Skeletal muscle tissue (tissue), 3 donors: ENCODE measurements at regions not wholly inside any gene's neighbourhood (a gene's known extent, or its start where the extent isn't known, plus 50 kb on each side); places are given as distances from the start of the nearest gene placed in this dataset.
"Not testable (repeated sequence)": the region's sequence is repeated elsewhere in the genome, so short reads cannot be mapped to it uniquely, and the experiment has no call there.

Source experiments
- H3K27ac ChIP-seq: one replicate; pipeline ENCODE4 v1.7.0; 2013; ENCODE audit warnings: mild to moderate bottlenecking, low read depth, low read length, inconsistent platforms
- H3K27me3 ChIP-seq, 3 donors: one replicate each; pipeline ENCODE4 v1.7.0; 2013; ENCODE audit warnings: low read length in 3 of 3; ENCODE audit not compliant: control insufficient read depth in 3 of 3, insufficient read depth in 3 of 3
- H3K36me3 ChIP-seq, 3 donors: one replicate each; pipeline ENCODE4 v1.7.0; 2013; ENCODE audit warnings: low read length in 3 of 3; ENCODE audit not compliant: control insufficient read depth in 3 of 3, insufficient read depth in 3 of 3
- H3K4me1 ChIP-seq, 3 donors: one replicate each; pipeline ENCODE4 v1.7.0; 2013; ENCODE audit warnings: low read length in 3 of 3, mild to moderate bottlenecking in 3 of 3; ENCODE audit not compliant: control insufficient read depth in 3 of 3, insufficient read depth in 3 of 3
- H3K4me3 ChIP-seq, 3 donors: one replicate each; pipeline ENCODE4 v1.7.0; 2013; ENCODE audit warnings: low read length in 3 of 3
- H3K9ac ChIP-seq, 3 donors: one replicate each; pipeline ENCODE4 v1.7.0; 2013; ENCODE audit warnings: low read length in 3 of 3, mild to moderate bottlenecking in 3 of 3, moderate library complexity in 2 of 3, low read depth in 1 of 3
- H3K9me3 ChIP-seq, 3 donors: one replicate each; pipeline ENCODE4 v1.7.0; 2013; ENCODE audit warnings: low read length in 3 of 3; ENCODE audit not compliant: control insufficient read depth in 3 of 3
- donor health status: Osteomylitis.

DNA sequence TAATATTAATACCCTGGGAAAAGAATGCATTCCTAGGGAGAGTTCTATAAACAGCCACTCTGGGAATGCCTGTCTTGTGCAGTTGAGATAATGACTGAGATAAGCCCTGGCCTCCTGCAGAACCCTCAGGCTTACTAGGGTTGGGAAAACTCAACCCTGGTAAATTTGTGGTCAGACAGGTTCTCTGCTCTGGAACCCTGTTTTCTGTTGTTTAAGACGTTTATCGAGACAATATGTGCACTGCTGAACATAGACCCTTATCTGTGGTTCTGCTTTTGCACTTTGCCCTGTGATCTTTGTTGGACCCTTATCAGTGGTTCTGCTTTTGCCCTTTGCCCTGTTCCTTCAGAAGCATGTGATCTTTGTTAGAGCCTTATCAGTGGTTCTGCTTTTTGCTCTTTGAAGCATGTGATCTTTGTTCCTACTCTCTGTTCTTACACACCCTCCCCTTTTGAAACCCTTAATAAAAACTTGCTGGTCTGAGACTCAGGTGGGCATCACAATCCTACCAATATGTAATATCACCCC is 2754.0 kb downstream of the PCDH9 start:
- H3K4me1 ChIP-seq, H3K27ac ChIP-seq, H3K9me3 ChIP-seq, H3K4me3 ChIP-seq, H3K9ac ChIP-seq, H3K27me3 ChIP-seq, H3K36me3 ChIP-seq: not testable (repeated sequence)

GRCh38 chr13:64471916-64472315 is 2758.2 kb downstream of the PCDH9 start:
- H3K9ac ChIP-seq, result no peak overlapping the region
- H3K9me3 ChIP-seq, result no peaks in the 10 kb centered on the region
- no peaks in the 10 kb centered on the region for H3K4me1 ChIP-seq
- no peaks in the 10 kb centered on the region for H3K36me3 ChIP-seq
- H3K27me3 ChIP-seq, result no peaks in the 10 kb centered on the region
- no peak overlapping the region for H3K4me3 ChIP-seq
- no peak overlapping the region for H3K27ac ChIP-seq

DNA sequence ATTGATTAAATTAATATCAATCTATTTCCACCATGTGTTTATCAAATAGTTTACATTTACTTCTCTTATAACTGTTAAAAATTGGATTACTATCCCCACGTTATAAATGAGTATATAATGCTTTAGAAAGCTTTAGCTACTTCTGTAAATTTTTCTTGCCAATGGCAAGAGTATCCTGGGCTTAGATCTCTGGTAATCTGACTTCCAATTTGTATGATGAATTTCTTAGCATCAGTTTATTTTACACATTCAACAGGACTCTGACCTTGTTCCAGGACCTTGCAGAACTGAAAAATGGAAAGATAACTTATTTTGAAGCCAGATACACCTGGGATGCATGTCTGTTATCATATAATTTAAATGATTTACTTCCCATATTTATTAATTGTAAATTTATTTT is 2759.4 kb downstream of the PCDH9 start:
- Histone ChIP-seq H3K27me3 (no peaks in the 10 kb centered on the region), H3K36me3 (no peaks in the 10 kb centered on the region), H3K27ac (no peak overlapping the region), H3K9me3 (no peaks in the 10 kb centered on the region), H3K4me3 (no peak overlapping the region), H3K9ac (no peak overlapping the region), H3K4me1 (no peaks in the 10 kb centered on the region)

- Histone ChIP-seq H3K9ac (no peak overlapping the region), H3K9me3 (no peaks in the 10 kb centered on the region), H3K4me1 (no peaks in the 10 kb centered on the region), H3K4me3 (no peak overlapping the region), H3K27ac (no peak overlapping the region), H3K27me3 (no peaks in the 10 kb centered on the region), H3K36me3 (no peaks in the 10 kb centered on the region)
These were observed 2770.4 kb downstream of the PCDH9 start for GRCh38 chr13:64459778-64460177.

DNA sequence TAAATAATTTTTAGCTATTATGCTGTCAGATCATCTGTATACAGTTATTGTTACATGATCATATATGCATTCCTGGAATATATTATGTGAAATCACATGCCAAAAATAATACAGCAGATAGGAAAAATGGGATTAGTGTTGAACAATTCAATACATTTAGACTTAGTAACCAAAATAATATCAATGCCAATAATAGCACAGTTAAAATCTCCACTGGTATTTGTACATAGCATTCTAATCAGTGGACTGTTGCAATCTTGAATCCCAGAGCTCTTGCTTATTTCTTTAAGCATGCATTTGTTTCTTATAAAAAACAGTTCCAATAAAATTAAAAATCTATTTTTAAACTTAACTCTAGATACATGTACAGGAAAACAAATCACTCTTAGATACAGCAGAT is 2772.2 kb downstream of the PCDH9 start:
- no peak overlapping the region for H3K9ac ChIP-seq
- H3K36me3 ChIP-seq, result no peaks in the 10 kb centered on the region

DNA sequence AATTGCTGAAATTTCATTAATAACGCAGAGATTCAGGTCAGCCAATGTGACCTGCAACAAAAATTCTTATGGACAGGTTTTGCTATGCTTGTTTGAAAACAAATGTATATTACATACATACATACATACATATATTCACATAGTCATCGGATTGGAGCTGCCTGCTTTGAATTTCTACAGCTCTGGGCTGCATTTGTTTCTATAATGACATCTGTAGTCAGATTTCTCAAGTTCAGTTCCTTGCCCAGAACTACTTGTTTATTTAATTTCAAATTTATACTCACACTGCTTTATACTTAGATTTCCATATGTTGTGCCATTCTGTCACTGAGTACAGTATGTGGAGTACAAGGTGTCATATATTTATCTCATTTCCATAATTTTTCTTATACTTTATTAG is 2775.0 kb downstream of the PCDH9 start:
- Histone ChIP-seq H3K9ac (no peak overlapping the region), H3K27me3 (no peaks in the 10 kb centered on the region), H3K4me3 (no peak overlapping the region), H3K27ac (no peak overlapping the region), H3K4me1 (no peaks in the 10 kb centered on the region), H3K9me3 (no peaks in the 10 kb centered on the region), H3K36me3 (no peaks in the 10 kb centered on the region)

More for the DNA sequence above, 2772.2 kb downstream of the PCDH9 start:
- H3K9me3 ChIP-seq, result no peaks in the 10 kb centered on the region
- no peak overlapping the region for H3K4me3 ChIP-seq
- no peak overlapping the region for H3K27ac ChIP-seq
- no peaks in the 10 kb centered on the region for H3K27me3 ChIP-seq
- no peaks in the 10 kb centered on the region for H3K4me1 ChIP-seq

DNA sequence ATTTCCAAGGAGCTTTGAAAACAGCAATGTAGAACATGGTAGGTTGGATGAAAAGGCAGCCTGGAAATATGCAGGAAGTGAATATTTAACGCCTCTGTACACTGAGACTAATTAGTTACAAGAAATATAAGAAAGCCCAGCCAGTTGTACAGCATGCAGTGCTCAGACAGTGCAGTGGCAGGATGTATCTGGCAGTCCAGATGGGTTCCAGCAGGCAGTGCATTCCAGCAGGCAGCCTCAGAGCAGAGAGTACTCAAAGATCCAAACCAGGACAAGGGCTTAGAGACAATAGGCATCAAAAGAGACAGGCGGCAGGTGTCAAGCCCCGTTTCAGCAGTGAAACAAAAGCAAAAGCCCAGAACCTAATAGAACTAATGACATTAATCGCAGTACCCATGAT is 2776.3 kb downstream of the PCDH9 start:
- Histone ChIP-seq H3K27me3 (no peaks in the 10 kb centered on the region), H3K27ac (no peak overlapping the region), H3K9ac (no peak overlapping the region), H3K4me3 (no peak overlapping the region), H3K9me3 (no peaks in the 10 kb centered on the region), H3K4me1 (no peaks in the 10 kb centered on the region), H3K36me3 (no peaks in the 10 kb centered on the region)

DNA sequence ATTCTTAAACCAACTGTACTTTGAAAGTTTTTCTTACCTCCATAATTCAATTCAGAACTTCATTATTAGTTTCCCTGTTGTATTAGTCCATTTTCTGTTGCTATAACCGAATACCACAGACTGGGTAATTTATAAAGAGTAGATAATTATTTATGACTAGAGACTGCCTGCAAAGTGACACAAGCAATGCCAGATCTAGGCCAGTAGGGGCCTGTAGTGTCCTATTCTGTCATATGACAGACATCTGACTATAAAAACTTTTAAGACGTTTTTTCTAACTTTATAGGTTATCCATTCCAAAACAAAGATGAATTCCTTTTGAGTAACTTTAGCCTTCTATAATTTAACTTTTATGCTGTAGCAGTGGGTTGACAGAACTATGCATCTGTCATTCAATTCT is 2783.8 kb downstream of the PCDH9 start:
- Histone ChIP-seq H3K27ac (no peak overlapping the region), H3K36me3 (no peaks in the 10 kb centered on the region), H3K9me3 (no peaks in the 10 kb centered on the region), H3K4me3 (no peak overlapping the region), H3K4me1 (no peaks in the 10 kb centered on the region), H3K9ac (no peak overlapping the region), H3K27me3 (no peaks in the 10 kb centered on the region)

- H3K27me3 ChIP-seq, result no peaks in the 10 kb centered on the region
- H3K9ac ChIP-seq, result no peak overlapping the region
- H3K27ac ChIP-seq, result no peak overlapping the region
- no peaks in the 10 kb centered on the region for H3K9me3 ChIP-seq
- no peak overlapping the region for H3K4me3 ChIP-seq
- no peaks in the 10 kb centered on the region for H3K4me1 ChIP-seq
- no peaks in the 10 kb centered on the region for H3K36me3 ChIP-seq
These were observed 2788.4 kb downstream of the PCDH9 start for GRCh38 chr13:64441740-64442139.

GRCh38 chr13:64438084-64438483 is 2792.1 kb downstream of the PCDH9 start:
- Histone ChIP-seq H3K9me3 (no peaks in the 10 kb centered on the region), H3K36me3 (no peaks in the 10 kb centered on the region), H3K4me1 (no peaks in the 10 kb centered on the region), H3K9ac (no peak overlapping the region), H3K27me3 (no peaks in the 10 kb centered on the region), H3K4me3 (no peak overlapping the region), H3K27ac (no peak overlapping the region)

DNA sequence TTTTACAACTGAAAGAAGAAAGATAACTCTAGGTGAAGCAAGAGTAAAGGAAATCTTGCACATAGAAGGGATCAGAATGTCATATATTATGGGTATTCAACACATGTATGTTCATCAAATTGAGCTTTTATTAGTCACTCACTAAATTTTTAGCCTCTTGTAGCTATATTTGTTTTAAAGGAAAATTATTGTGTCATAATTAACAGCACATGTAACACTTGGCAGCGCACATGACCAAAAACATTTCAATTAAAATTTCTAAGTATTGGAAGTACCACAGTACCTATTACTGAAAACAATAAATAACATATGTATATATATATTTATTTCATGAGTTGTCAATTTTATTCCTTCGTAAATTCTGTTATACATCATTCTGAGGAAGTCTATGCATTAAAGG is 2800.4 kb downstream of the PCDH9 start:
- Histone ChIP-seq H3K27me3 (no peaks in the 10 kb centered on the region), H3K4me1 (no peaks in the 10 kb centered on the region), H3K4me3 (no peak overlapping the region), H3K27ac (no peak overlapping the region), H3K9ac (no peak overlapping the region), H3K9me3 (no peaks in the 10 kb centered on the region), H3K36me3 (no peaks in the 10 kb centered on the region)
